Right lobe of liver (tissue), 4 donors: ENCODE measurements at regions not wholly inside any gene's neighbourhood (a gene's known extent, or its start where the extent isn't known, plus 50 kb on each side); places are given as distances from the start of the nearest gene placed in this dataset.

Source experiments
- POLR2A ChIP-seq: fragments of 450-650 bp; IDR thresholded peaks from one replicate; pipeline ENCODE4 v1.6.1; 2017; ENCODE audit warnings: antibody characterized with exemption, mild to moderate bottlenecking
- TF ChIP-seq, protein P1 (sequence below), 4 donors: fragments of 200-600 bp in 3 of 4; fragments of 450-650 bp in 1 of 4; IDR thresholded peaks; one replicate each; pipeline versions ENCODE4 v1.5.1 to v1.8.0; 2016 to 2022; ENCODE audit warnings: antibody characterized with exemption in 4 of 4, mild to moderate bottlenecking in 2 of 4
- donor health status: DM: no; HTN: no; CAD: no.
- donor health status: DM: no; HTN: no; CAD: no.
- donor health status: DM: no; HTN: yes; CAD: no.

GRCh38 chr13:77817521-77817920 is 101.1 kb downstream of the EDNRB start:
- TF ChIP-seq, protein P1, sequence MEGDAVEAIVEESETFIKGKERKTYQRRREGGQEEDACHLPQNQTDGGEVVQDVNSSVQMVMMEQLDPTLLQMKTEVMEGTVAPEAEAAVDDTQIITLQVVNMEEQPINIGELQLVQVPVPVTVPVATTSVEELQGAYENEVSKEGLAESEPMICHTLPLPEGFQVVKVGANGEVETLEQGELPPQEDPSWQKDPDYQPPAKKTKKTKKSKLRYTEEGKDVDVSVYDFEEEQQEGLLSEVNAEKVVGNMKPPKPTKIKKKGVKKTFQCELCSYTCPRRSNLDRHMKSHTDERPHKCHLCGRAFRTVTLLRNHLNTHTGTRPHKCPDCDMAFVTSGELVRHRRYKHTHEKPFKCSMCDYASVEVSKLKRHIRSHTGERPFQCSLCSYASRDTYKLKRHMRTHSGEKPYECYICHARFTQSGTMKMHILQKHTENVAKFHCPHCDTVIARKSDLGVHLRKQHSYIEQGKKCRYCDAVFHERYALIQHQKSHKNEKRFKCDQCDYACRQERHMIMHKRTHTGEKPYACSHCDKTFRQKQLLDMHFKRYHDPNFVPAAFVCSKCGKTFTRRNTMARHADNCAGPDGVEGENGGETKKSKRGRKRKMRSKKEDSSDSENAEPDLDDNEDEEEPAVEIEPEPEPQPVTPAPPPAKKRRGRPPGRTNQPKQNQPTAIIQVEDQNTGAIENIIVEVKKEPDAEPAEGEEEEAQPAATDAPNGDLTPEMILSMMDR (IDR thresholded peaks at IDR 0.05), result no peak
- no peak for TF ChIP-seq POLR2A
